ENCODE measurements at regions not wholly inside any gene's neighbourhood (a gene's known extent, or its start where the extent isn't known, plus 50 kb on each side); places are given as distances from the start of the nearest gene placed in this dataset.

DNA sequence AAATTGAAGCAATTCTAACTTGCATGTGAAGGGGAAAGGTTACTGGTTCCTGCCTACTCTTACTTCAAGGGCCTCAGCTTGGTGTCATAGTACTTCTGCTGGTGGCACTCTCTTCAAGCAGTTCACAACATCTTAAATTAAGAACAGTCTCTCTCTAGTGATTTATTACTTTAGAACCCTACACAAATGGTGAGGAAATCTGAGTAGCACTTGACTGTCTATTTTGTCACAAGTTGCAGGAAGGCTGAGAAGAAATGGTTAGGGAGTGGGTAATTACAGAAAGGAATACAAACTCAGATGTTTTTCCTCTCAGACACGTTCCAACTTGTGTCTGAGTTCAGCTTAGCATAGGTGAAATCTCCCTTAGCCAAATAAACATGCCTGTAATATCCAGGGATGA is 242.3 kb upstream of the GRIA3 start:
- TF ChIP-seq POLR2AphosphoS5 (IDR thresholded peaks at IDR 0.05; ENCODE audit: low read depth, low read length) (no peak), TAF1 (IDR thresholded peaks at IDR 0.05; ENCODE audit: borderline replicate concordance, insufficient read depth, low read length) (no peak), SIN3A (IDR thresholded peaks at IDR 0.05; ENCODE audit: borderline replicate concordance, insufficient read depth, low read length) (no peak)
- TF ChIP-seq, protein P1, sequence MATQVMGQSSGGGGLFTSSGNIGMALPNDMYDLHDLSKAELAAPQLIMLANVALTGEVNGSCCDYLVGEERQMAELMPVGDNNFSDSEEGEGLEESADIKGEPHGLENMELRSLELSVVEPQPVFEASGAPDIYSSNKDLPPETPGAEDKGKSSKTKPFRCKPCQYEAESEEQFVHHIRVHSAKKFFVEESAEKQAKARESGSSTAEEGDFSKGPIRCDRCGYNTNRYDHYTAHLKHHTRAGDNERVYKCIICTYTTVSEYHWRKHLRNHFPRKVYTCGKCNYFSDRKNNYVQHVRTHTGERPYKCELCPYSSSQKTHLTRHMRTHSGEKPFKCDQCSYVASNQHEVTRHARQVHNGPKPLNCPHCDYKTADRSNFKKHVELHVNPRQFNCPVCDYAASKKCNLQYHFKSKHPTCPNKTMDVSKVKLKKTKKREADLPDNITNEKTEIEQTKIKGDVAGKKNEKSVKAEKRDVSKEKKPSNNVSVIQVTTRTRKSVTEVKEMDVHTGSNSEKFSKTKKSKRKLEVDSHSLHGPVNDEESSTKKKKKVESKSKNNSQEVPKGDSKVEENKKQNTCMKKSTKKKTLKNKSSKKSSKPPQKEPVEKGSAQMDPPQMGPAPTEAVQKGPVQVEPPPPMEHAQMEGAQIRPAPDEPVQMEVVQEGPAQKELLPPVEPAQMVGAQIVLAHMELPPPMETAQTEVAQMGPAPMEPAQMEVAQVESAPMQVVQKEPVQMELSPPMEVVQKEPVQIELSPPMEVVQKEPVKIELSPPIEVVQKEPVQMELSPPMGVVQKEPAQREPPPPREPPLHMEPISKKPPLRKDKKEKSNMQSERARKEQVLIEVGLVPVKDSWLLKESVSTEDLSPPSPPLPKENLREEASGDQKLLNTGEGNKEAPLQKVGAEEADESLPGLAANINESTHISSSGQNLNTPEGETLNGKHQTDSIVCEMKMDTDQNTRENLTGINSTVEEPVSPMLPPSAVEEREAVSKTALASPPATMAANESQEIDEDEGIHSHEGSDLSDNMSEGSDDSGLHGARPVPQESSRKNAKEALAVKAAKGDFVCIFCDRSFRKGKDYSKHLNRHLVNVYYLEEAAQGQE (IDR thresholded peaks at IDR 0.05; ENCODE audit: insufficient read depth in 1 of 2, low read depth in 2 of 2, low read length in 2 of 2), result no peak

Data from PFSK-1 (cell line).